HepG2 (cell line): ENCODE measurements at regions not wholly inside any gene's neighbourhood (a gene's known extent, or its start where the extent isn't known, plus 50 kb on each side); places are given as distances from the start of the nearest gene placed in this dataset.

ENCODE experiments used
- ATAC-seq: fragments of 200-7000 bp; cut with Tn5 transposase; 3 replicates; pipeline ENCODE4 v1.9.1; 2020; ENCODE audit warnings: mild to moderate bottlenecking, moderate library complexity
- BruUV-seq: library from RNA; stranded (reverse); fragments of 400-500 nt; replicated peaks from 2 replicates; lab custom pipeline; 2021; lab: Mats Ljungman, UMichigan
- CTCF ChIA-PET: fragments of 300-600 bp; formaldehyde crosslinking; extraction: SDS; loops from one replicate; lab custom pipeline; 2021; ENCODE audit warnings: low total read pairs, inconsistent platforms, low intra/inter-chr PET ratio; lab: Yijun Ruan, JAX
- POLR2A ChIA-PET: fragments of 350-600 bp; sonication (Branson Sonifier 250); formaldehyde crosslinking; loops from one replicate; lab custom pipeline; 2020; ENCODE audit warnings: antibody characterized with exemption, inconsistent platforms; lab: Yijun Ruan, JAX
- DNase-seq: peaks from one replicate; pipeline ENCODE4 v3.0.0-alpha.2; 2015; ENCODE audit warnings: low spot score
- FAIRE-seq: peaks from 3 replicates; lab custom pipeline; 2011; peaks lifted over from hg19 to GRCh38; lab: Jason Lieb, UNC
- H2AFZ ChIP-seq: one replicate; pipeline ENCODE4 v1.6.1; 2011; ENCODE audit warnings: low read length, inconsistent platforms
- H3K27ac ChIP-seq: fragments of 300-600 bp; 3 replicates; pipeline ENCODE4 v1.8.0; 2011; ENCODE audit warnings: mixed run types, mild to moderate bottlenecking, mixed read lengths, low read length, inconsistent platforms; ENCODE audit not compliant: insufficient read depth; ENCODE audit errors: extremely low read length
- H3K27me3 ChIP-seq, 2 experiments: fragments of 200-600 bp in 1 of 2; 2 replicates in 1 of 2; 3 replicates in 1 of 2; pipeline versions ENCODE4 v1.6.0 to v1.8.0; 2011; ENCODE audit warnings: low read length in 2 of 2, mild to moderate bottlenecking in 2 of 2, moderate library complexity in 2 of 2, inconsistent platforms in 1 of 2; ENCODE audit not compliant: insufficient read depth in 2 of 2, control insufficient read depth in 1 of 2
- H3K36me3 ChIP-seq, 2 experiments: fragments of 200-600 bp in 1 of 2; replicated peaks in 1 of 2; 2 replicates in 1 of 2; 3 replicates in 1 of 2; pipeline versions ENCODE4 v1.5.1 to v1.8.0; 2011; ENCODE audit warnings: low read length in 2 of 2, inconsistent platforms in 1 of 2; ENCODE audit not compliant: insufficient read depth in 2 of 2, control insufficient read depth in 1 of 2
- H3K4me1 ChIP-seq: 2 replicates; pipeline ENCODE4 v1.5.1; 2012; ENCODE audit warnings: low read length, inconsistent platforms; ENCODE audit not compliant: insufficient read depth
- H3K4me2 ChIP-seq: 2 replicates; pipeline ENCODE4 v1.6.0; 2011; ENCODE audit warnings: low read depth, low read length, inconsistent platforms
- H3K4me3 ChIP-seq, 3 experiments: fragments of 200-600 bp in 1 of 3; sonication (generic), shearing (Covaris generic) in 1 of 3; replicated peaks in 1 of 3; 2 replicates each; pipeline ENCODE4 v1.5.1; 2011 to 2016; ENCODE audit warnings: low read length in 3 of 3, inconsistent platforms in 2 of 3, low read depth in 2 of 3, mild to moderate bottlenecking in 2 of 3, control low read depth in 1 of 3, mixed read lengths in 1 of 3; ENCODE audit not compliant: insufficient read depth in 1 of 3
- H3K79me2 ChIP-seq: one replicate; pipeline ENCODE4 v1.6.1; 2011; ENCODE audit warnings: low read length, inconsistent platforms; ENCODE audit not compliant: insufficient read depth
- H3K9ac ChIP-seq: 2 replicates; pipeline ENCODE4 v1.6.0; 2011; ENCODE audit warnings: mild to moderate bottlenecking, low read depth, low read length, inconsistent platforms; ENCODE audit not compliant: insufficient read depth
- H3K9me3 ChIP-seq: 2 replicates; pipeline ENCODE4 v1.5.1; 2012; ENCODE audit warnings: mild to moderate bottlenecking, low read length
- H4K20me1 ChIP-seq: 2 replicates; pipeline ENCODE4 v1.6.0; 2011; ENCODE audit warnings: inconsistent platforms, mild to moderate bottlenecking, low read length, moderate library complexity; ENCODE audit not compliant: insufficient read depth
- KLF9 ChIP-seq: IDR thresholded peaks from 2 replicates; pipeline ENCODE4 v1.6.1; 2016; ENCODE audit warnings: low read depth
- MLXIP ChIP-seq: sonication (generic); formaldehyde crosslinking; IDR thresholded peaks from 2 replicates; pipeline ENCODE4 v1.9.0; 2021; ENCODE audit warnings: missing genetic modification reagents, borderline replicate concordance
- MTF1 ChIP-seq: sonication (generic); formaldehyde crosslinking; IDR thresholded peaks from 2 replicates; pipeline ENCODE4 v1.5.0; 2020; ENCODE audit warnings: missing genetic modification reagents
- NFE2L1 ChIP-seq: sonication (generic); formaldehyde crosslinking; IDR thresholded peaks from 2 replicates; pipeline ENCODE4 v1.4.0; 2020; ENCODE audit warnings: missing genetic modification reagents, mild to moderate bottlenecking, borderline replicate concordance
- RAD51 ChIP-seq: fragments of 450-650 bp; IDR thresholded peaks from 2 replicates; pipeline ENCODE4 v1.6.1; 2016; ENCODE audit warnings: borderline replicate concordance
- RFXAP ChIP-seq: sonication (generic); formaldehyde crosslinking; IDR thresholded peaks from 2 replicates; pipeline ENCODE4 v1.4.0; 2020; ENCODE audit warnings: missing genetic modification reagents, borderline replicate concordance
- SP5 ChIP-seq: IDR thresholded peaks from 2 replicates; pipeline ENCODE4 v1.6.1; 2016; ENCODE audit warnings: low read depth, borderline replicate concordance
- TERF1 ChIP-seq: sonication (generic); formaldehyde crosslinking; IDR thresholded peaks from 2 replicates; pipeline ENCODE4 v1.8.0; 2022; ENCODE audit warnings: mild to moderate bottlenecking, missing genetic modification reagents, moderate library complexity
- ZNF260 ChIP-seq: sonication (generic); formaldehyde crosslinking; IDR thresholded peaks from 2 replicates; pipeline ENCODE4 v1.4.0; 2020; ENCODE audit warnings: missing genetic modification reagents, low read depth, mild to moderate bottlenecking, borderline replicate concordance
- ZNF512B ChIP-seq: sonication (generic); formaldehyde crosslinking; IDR thresholded peaks from 2 replicates; pipeline ENCODE4 v1.5.1; 2020; ENCODE audit warnings: missing genetic modification reagents, mild to moderate bottlenecking, borderline replicate concordance
- ZNF720 ChIP-seq: sonication (generic); formaldehyde crosslinking; IDR thresholded peaks from 2 replicates; pipeline ENCODE4 v1.4.0; 2020; ENCODE audit warnings: missing genetic modification reagents
- WGBS: methylation state at CpG from one replicate; pipeline ENCODE4 v1.1.6; 2017; ENCODE audit warnings: low lambda C conversion rate; 5-methylcytosine and 5-hydroxymethylcytosine counted together
- in situ Hi-C: cut with HindIII; loops from 2 replicates; pipeline ENCODE4 v1.10.0; 2017; ENCODE audit warnings: low pct_unique_long_range_greater_than_20kb; ENCODE audit not compliant: extremely low pct_ligation_motif_present
- intact Hi-C: fragments of 100-400 bp; cut with micrococcal nuclease; formaldehyde crosslinking; loops from one replicate; pipeline ENCODE4 v1.10.0; 2022; ENCODE audit not compliant: unreplicated experiment

GRCh38 chr2:56133441-56133840, 50.3 kb upstream of the CCDC85A start:
- intact Hi-C loops (no loop called here), in situ Hi-C loops (loop anchor here (5.0 to 10.0 kb wide), 2 partner anchors 56 to 419 kb away; no protein-coding TSS in a partner anchor)
- no peak for TF ChIP-seq RAD51
- TF ChIP-seq SP5 (CRISPR knock-in tag), result no peak
- no peak for TF ChIP-seq NFE2L1
- ChIA-PET CTCF (interaction anchor here (2.5 kb wide), 1 partner anchor 56 kb away, joined by 18 read pairs; no protein-coding TSS in a partner anchor), POLR2A (no interaction called here)
- no peaks in the 10 kb centered on the region for H4K20me1 ChIP-seq
- H3K9ac ChIP-seq, result no peak overlapping the region
- BruUV-seq, result no TSS peak
- no peaks in the 10 kb centered on the region for H3K4me1 ChIP-seq
- no peak overlapping the region for H3K4me3 ChIP-seq
- H3K4me2 ChIP-seq, result no peak overlapping the region
- no peaks in the 10 kb centered on the region for H3K79me2 ChIP-seq
- no peak for ATAC-seq
- WGBS, result 24% methylated on average over 3 of the region's 3 CpGs
- no peak for FAIRE-seq
- DNase-seq, result no peak
- H2AFZ ChIP-seq, result no peak overlapping the region
- 0 out of 5 replicates have a peak, but pooled peaks cover 0 to 4% of the 10 kb centered on the region in 2 experiments for H3K27me3 ChIP-seq
- H3K9me3 ChIP-seq, result no peaks in the 10 kb centered on the region
- H3K27ac ChIP-seq, result no peak overlapping the region
- H3K36me3 ChIP-seq, result no peaks in the 10 kb centered on the region

GRCh38 chr2:56133931-56134629, 49.7 kb upstream of the CCDC85A start:
- no peak overlapping the region for H3K4me2 ChIP-seq
- no peak for FAIRE-seq
- H4K20me1 ChIP-seq, result no peaks in the 10 kb centered on the region
- H3K27ac ChIP-seq, result no peak overlapping the region
- ATAC-seq, result no peak
- H3K4me1 ChIP-seq, result no peaks in the 10 kb centered on the region
- H3K79me2 ChIP-seq, result no peaks in the 10 kb centered on the region
- no peak overlapping the region for H3K9ac ChIP-seq
- no peak overlapping the region for H2AFZ ChIP-seq
- in situ Hi-C loops (loop anchor here (5.0 to 10.0 kb wide), 2 partner anchors 57 to 419 kb away; no protein-coding TSS in a partner anchor), intact Hi-C loops (no loop called here)
- no peak for DNase-seq
- 0 out of 5 replicates have a peak, but pooled peaks cover 0 to 4% of the 10 kb centered on the region in 2 experiments for H3K27me3 ChIP-seq
- BruUV-seq, result no TSS peak
- ChIA-PET POLR2A (no interaction called here), CTCF (no interaction called here)
- no peaks in the 10 kb centered on the region for H3K9me3 ChIP-seq
- no peaks in the 10 kb centered on the region for H3K36me3 ChIP-seq
- WGBS, result 17% methylated on average over 9 of the region's 9 CpGs
- H3K4me3 ChIP-seq, result no peak overlapping the region
- TF ChIP-seq KLF9 (CRISPR knock-in tag) (no peak), ZNF512B (CRISPR knock-in tag) (no peak), ZNF260 (CRISPR knock-in tag) (no peak), MLXIP (CRISPR knock-in tag) (no peak), RFXAP (no peak), ZNF720 (CRISPR knock-in tag) (no peak), MTF1 (no peak), TERF1 (CRISPR knock-in tag) (no peak)
